Stomach (tissue), 4 donors: ENCODE measurements at regions not wholly inside any gene's neighbourhood (a gene's known extent, or its start where the extent isn't known, plus 50 kb on each side); places are given as distances from the start of the nearest gene placed in this dataset.

Source experiments
- EP300 ChIP-seq: sonication (generic); formaldehyde crosslinking; IDR thresholded peaks from one replicate; pipeline ENCODE4 v1.6.1; 2017; ENCODE audit warnings: antibody characterized with exemption
- POLR2A ChIP-seq, 4 donors: fragments of 450-650 bp; IDR thresholded peaks; one replicate each; pipeline ENCODE4 v1.6.1; 2016; ENCODE audit warnings: antibody characterized with exemption in 4 of 4, control low read depth in 2 of 4, mild to moderate bottlenecking in 1 of 4, moderate library complexity in 1 of 4
- POLR2AphosphoS5 ChIP-seq, 3 donors: sonication (generic); formaldehyde crosslinking; IDR thresholded peaks; one replicate each; pipeline ENCODE4 v1.6.1; 2016; ENCODE audit warnings: antibody characterized with exemption in 3 of 3
- TF ChIP-seq, protein P1 (sequence below), 7 experiments: fragments of 450-650 bp in 4 of 7; fragments of 200-600 bp in 3 of 7; sonication (generic) in 3 of 7; IDR thresholded peaks; one replicate each; pipeline ENCODE4 v1.5.1; 2016 to 2019; ENCODE audit warnings: antibody characterized with exemption in 7 of 7, control low read depth in 2 of 7, mild to moderate bottlenecking in 1 of 7

DNA sequence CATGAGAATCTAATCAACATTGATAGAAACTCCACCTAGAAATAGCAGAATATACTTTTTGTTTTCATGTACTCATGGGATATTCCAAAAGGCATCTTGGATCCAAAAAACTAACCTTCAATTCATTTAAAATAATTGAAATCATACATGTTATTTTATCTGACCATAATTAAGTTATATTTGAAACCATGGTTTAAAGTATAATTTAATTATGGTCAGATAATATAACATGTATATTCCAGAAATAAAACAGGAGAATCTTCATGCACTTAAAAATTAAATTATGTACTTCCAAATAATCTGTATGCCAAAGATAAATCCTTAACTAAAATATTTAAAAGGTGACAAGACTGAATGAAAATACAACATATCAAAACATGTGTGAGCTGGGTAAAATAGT lies 651.3 kb upstream of the LINC00305 start:
- TF ChIP-seq POLR2AphosphoS5 (IDR thresholded peaks at IDR 0.05) = no peak
- TF ChIP-seq, protein P1, sequence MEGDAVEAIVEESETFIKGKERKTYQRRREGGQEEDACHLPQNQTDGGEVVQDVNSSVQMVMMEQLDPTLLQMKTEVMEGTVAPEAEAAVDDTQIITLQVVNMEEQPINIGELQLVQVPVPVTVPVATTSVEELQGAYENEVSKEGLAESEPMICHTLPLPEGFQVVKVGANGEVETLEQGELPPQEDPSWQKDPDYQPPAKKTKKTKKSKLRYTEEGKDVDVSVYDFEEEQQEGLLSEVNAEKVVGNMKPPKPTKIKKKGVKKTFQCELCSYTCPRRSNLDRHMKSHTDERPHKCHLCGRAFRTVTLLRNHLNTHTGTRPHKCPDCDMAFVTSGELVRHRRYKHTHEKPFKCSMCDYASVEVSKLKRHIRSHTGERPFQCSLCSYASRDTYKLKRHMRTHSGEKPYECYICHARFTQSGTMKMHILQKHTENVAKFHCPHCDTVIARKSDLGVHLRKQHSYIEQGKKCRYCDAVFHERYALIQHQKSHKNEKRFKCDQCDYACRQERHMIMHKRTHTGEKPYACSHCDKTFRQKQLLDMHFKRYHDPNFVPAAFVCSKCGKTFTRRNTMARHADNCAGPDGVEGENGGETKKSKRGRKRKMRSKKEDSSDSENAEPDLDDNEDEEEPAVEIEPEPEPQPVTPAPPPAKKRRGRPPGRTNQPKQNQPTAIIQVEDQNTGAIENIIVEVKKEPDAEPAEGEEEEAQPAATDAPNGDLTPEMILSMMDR (IDR thresholded peaks at IDR 0.05) = no peak
- no peak for TF ChIP-seq POLR2A (IDR thresholded peaks at IDR 0.05)
- no peak for TF ChIP-seq EP300
